GM21528 (cell line): ENCODE measurements at regions not wholly inside any gene's neighbourhood (a gene's known extent, or its start where the extent isn't known, plus 50 kb on each side); places are given as distances from the start of the nearest gene placed in this dataset.
"Not testable (repeated sequence)": the region's sequence is repeated elsewhere in the genome, so short reads cannot be mapped to it uniquely, and the experiment has no call there.

ENCODE experiments used
- ATAC-seq: cut with Tn5 transposase; IDR thresholded peaks from one replicate; pipeline ENCODE4 v1.9.1; 2021; ENCODE audit warnings: mild to moderate bottlenecking, moderate library complexity; ENCODE audit not compliant: unreplicated experiment, low FRiP score

DNA sequence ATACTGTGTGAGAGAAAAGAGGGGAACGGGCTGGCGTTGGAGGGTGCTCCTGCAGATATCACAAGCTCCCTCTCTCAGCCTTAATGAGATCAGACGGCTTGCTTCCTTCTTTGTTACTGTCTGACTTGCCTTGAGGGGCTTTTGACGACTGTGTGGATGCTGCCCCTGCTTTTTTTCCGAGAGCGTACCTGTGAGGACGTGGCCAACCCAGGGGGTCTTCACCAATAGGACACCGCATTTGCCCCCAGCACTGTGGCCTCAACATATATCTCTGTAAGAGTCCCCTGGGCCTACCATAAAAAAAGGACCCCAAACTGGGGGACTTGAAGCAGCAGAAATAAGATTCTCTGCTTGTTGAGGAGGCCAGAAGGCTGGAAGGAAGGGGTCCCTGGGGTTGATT is 143.9 kb downstream of the SHOX start:
- no peak for ATAC-seq

DNA sequence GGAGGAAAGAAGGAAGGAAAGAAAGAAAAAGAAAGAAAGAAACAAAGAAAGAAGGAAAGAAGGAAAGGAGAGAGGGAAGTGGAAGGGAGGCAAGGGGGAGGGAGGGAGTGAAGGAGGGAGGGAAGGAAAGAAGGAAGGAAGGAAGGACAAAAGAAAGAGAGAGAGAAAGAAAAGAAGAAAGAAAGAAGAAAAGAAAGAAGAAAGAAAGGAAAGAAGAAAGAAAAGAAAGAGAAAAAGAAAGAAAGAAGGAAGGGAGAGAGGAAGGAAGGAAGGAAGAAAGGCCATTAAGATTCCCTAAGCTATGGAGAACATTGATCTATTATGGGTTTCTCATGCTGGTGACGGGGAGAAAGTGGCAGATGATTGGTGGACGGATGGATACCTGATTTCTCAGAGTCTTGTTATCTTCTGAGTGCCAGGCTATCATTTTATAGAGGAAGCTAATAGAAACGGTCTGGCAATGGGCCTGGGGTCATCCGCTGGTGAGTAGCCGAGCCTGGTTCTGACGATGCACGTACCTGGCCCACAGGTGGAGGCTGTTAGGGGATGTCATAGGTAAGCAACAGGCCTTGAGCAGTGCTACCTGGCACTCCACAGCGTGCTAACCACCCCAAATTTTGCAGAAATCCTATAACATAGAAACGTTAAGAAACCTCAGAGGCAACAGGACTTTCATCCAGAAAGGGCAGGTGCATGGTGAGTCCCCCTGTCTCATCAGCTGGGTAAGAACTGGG is 142.9 kb downstream of the SHOX start:
- no peak for ATAC-seq

GRCh38 chrX:771536-771935 is 140.9 kb downstream of the SHOX start:
- ATAC-seq, result no peak

- no peak for ATAC-seq
These were observed 139.2 kb downstream of the SHOX start for GRCh38 chrX:769796-770195.

DNA sequence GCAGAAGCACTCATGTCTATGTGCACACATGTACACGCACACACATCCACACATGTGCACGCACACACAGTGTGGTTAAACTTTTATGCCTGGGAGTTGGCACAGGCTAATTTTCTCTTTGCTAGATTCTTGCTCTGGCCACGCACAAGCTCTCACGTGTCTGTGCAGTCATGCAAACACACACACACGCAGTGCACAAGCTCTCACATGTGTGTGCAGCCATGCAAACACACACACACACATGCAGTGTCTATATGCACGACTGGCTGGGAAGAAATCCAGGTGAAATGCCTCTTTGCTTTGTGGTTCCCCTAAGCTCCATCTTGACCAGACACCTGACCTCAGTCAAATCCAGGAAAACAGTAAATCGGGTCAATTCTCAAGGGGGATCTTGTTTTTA is 138.0 kb downstream of the SHOX start:
- ATAC-seq, result no peak

- ATAC-seq, result no peak
These were observed 128.3 kb downstream of the SHOX start for GRCh38 chrX:758917-759316.

GRCh38 chrX:750812-751211 is 120.2 kb downstream of the SHOX start:
- ATAC-seq, result no peak

DNA sequence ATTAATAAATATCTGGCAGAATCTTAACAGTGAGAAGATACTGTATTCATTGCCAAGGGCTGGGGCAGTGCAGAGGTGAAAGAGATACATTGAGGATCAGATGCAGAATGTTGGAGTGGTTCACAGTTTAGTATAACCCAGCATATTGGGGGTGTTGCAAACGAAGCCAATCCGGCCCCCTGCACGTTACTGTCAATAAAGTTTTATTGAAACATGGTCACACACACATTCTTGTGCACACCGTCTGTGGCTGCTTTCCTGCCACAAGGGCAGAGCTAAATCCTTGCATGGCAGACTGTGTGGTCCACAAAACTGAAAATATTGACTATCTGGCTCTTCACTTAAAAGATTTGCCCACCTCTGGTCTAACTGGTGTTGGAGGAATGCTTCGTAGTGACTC is 119.7 kb downstream of the SHOX start:
- ATAC-seq, result no peak

GRCh38 chrX:747176-747575 is 116.6 kb downstream of the SHOX start:
- no peak for ATAC-seq

DNA sequence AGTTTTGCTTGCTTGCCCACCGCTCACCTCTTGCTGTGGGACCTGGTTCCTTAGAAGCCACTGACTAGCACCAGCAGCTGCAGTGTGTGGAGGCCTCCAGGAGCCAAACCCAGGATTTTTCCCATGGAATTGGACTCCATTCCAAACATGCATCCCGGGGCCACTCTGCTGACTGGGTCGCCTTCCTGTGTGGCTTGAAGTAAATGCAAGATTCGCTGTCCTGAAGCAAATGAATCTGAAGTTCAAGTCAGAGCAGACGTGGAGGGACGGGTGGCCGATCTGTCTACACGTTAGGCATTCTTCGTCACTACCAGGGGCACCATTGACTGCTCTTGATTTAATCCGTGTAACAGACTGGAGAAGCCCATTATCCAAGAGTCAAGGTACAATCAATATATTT is 109.0 kb downstream of the SHOX start:
- no peak for ATAC-seq

- not testable (repeated sequence) for ATAC-seq
These were observed 106.4 kb downstream of the SHOX start for GRCh38 chrX:737021-737420.

DNA sequence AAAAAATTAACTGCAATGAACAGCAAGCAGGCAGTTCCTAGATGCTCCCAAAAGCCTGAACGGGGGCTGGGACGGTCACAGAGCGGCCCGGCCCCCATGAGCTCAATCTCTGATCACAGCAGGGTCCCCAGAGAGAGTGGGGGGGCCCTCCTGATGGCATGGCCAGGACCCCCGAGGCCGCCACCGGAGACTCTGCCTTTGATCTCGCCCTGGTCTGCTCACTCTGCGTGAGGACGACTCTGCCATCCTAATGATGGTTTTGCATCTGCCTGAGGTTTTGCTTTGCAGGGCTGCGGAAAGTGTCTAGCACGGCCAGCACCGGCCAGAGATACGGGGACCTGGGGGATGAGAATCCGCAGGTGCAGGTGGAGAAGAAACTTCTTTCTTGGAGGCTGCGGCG is 103.8 kb downstream of the SHOX start:
- ATAC-seq, result no peak

DNA sequence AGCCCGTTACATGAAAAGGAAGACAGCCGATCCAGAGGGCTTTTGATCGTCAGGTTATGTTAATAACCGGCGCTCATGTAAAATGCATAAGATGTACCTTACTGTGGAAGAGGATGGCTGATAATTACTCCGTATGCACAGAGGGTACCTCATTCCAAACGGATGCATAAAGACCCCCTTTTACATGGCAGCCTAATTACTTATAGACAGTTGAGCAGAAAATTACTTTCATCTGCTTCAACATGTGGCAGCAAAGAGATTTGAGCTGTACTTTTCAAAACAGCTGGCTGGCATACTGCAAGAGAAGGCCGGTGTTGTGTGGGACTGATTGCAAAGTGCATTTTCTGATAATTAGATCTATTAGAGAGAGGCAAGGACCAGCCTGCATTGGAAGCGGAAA is 103.4 kb downstream of the SHOX start:
- ATAC-seq, result no peak

DNA sequence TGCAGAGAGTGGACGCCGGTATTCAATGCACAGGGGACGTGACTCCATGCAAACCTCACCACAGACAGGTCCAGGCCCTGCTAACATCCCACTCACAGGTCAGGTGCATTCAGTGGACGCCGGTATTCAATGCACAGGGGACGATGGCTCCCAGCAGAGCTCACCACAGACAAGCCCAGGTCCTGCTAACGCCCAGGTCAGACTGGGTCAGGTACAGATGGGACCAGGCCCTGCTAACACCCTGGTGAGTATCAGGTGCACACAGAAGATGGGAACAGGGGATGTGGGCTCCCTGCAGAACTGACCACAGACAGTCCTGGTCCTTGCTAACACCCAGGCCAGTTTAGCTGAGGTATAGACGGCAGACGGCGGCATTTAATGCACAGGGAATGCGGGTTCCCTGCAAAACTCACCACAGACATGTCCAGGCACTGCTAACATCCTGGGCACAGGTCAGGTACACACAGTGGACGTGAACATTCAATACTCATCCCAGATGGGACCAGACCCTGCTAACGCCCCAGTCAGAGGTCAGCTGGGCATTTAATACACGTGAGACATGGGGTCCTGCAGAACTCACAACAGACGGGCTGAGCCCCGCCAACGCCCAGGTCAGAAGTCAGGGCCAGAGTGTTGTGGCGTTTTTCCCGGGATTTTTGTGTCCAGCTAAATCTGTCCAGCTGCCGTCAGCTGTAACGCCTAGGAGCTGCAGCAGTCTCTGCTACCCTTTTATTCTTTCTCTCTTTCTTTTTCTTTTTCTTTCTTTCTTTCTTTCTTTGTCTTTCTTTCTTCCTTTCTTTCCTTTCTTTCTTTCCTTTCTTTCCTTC is 99.2 kb downstream of the SHOX start:
- ATAC-seq, result no peak

DNA sequence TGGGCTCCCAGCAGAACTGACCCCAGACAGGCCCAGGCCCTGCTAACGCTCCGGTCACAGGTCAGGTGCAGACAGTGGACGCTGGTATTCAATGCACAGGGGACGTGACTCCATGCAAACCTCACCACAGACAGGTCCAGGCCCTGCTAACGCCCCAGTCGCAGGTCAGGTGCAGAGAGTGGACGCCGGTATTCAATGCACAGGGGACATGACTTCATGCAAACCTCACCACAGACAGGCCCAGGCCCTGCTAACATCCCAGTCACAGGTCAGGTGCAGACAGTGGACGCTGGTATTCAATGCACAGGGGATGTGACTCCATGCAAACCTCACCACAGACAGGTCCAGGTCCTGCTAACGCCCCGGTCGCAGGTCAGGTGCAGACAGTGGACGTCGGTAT is 98.5 kb downstream of the SHOX start:
- ATAC-seq, result not testable (repeated sequence)

- ATAC-seq, result not testable (repeated sequence)
These were observed 98.0 kb downstream of the SHOX start for GRCh38 chrX:728639-729038.

DNA sequence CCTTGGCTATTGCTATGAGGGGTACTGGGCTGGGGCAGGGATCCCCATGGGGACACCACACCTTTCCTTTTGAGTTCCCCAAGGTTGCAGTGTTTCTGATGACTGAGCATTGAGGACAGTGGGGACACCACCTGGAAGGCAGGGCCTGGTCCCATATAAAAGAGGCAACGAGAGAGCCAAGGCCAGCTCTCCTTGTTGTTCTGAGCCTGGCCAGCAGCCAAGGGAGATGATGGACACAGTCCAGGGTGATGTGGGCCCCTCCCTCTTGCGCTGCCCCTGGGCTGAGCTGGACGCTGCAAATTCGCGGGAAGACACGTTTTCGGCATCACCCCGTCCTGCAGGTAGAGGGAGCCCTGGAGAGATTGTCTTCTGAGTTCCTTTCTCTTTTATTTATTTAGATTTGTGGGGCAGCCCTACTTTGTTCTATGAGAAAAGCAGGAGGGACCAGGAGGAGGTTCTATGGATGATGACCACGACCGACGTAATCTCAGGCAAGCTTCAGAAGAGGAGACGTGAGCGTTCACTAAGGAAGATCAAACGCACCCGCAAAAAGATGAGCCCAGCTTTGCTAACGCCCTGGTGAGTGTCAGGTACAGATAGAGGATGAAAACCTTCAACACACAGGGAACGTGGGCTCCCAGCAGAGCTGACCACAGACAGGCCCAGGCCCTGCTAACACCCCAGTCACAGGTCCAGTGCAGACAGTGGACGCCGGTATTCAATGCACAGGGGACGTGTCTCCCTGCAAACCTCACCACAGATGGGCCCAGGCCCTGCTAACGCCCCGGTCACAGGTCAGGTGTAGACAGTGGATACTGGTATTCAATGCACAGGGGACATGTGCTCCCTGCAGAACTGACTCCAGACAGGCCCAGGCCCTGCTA is 97.4 kb downstream of the SHOX start:
- no peak for ATAC-seq

- ATAC-seq, result no peak
These were observed 95.4 kb downstream of the SHOX start for GRCh38 chrX:725971-726370.

- no peak for ATAC-seq
These were observed 93.7 kb downstream of the SHOX start for GRCh38 chrX:724256-724655.

- no peak for ATAC-seq
These were observed 93.2 kb downstream of the SHOX start for GRCh38 chrX:723781-724180.

GRCh38 chrX:721354-721753 is 90.8 kb downstream of the SHOX start:
- no peak for ATAC-seq
